ENCODE measurements at regions not wholly inside any gene's neighbourhood (a gene's known extent, or its start where the extent isn't known, plus 50 kb on each side); places are given as distances from the start of the nearest gene placed in this dataset.
"Not testable (repeated sequence)": the region's sequence is repeated elsewhere in the genome, so short reads cannot be mapped to it uniquely, and the experiment has no call there.

- not testable (repeated sequence) for DNase-seq
Measured at GRCh38 chr7:142636107-142636506, 113.2 kb upstream of the PRSS1 start.

- peak; percentile 76 to 88 (median 80) for DNase-seq
Measured at GRCh38 chr7:142632271-142633134, 116.8 kb upstream of the PRSS1 start.

- DNase-seq = no peak
Measured at GRCh38 chr7:142629588-142630260, 119.5 kb upstream of the PRSS1 start.

GRCh38 chr7:142628945-142629344, 120.3 kb upstream of the PRSS1 start:
- no peak for DNase-seq

GRCh38 chr7:142627223-142627622, 122.0 kb upstream of the PRSS1 start:
- not testable (repeated sequence) for DNase-seq

- peak; percentile 79 to 90 (median 89) for DNase-seq
Measured at GRCh38 chr7:142626420-142627035, 122.7 kb upstream of the PRSS1 start.

- not testable (repeated sequence) for DNase-seq
Measured at GRCh38 chr7:142625216-142625615, 124.1 kb upstream of the PRSS1 start.

- DNase-seq = no peak
Measured at GRCh38 chr7:142620402-142620801, 128.9 kb upstream of the PRSS1 start.

- no peak for DNase-seq
Measured at GRCh38 chr7:142618655-142619351, 130.5 kb upstream of the PRSS1 start.

- DNase-seq = no peak
Measured at GRCh38 chr7:142616842-142617241, 132.4 kb upstream of the PRSS1 start.

- DNase-seq = no peak
Measured at GRCh38 chr7:142616121-142616643, 133.1 kb upstream of the PRSS1 start.

- DNase-seq = no peak
Measured at GRCh38 chr7:142615508-142615907, 133.8 kb upstream of the PRSS1 start.

- no peak for DNase-seq
Measured at GRCh38 chr7:142614116-142614515, 135.2 kb upstream of the PRSS1 start.

- no peak for DNase-seq
Measured at GRCh38 chr7:142612237-142612881, 136.9 kb upstream of the PRSS1 start.

- no peak for DNase-seq
Measured at GRCh38 chr7:142611566-142612236, 137.6 kb upstream of the PRSS1 start.

GRCh38 chr7:142608630-142609428, 140.4 kb upstream of the PRSS1 start:
- DNase-seq = peak in 2 of 3 donors; percentile 21 to 37

- peak in 1 of 3 donors; percentile 31 for DNase-seq
Measured at GRCh38 chr7:142607351-142607750, 141.9 kb upstream of the PRSS1 start.

GRCh38 chr7:142606081-142606480, 143.2 kb upstream of the PRSS1 start:
- no peak for DNase-seq

- DNase-seq = no peak
Measured at GRCh38 chr7:142604671-142605070, 144.6 kb upstream of the PRSS1 start.

GRCh38 chr7:142603870-142604448, 145.3 kb upstream of the PRSS1 start:
- DNase-seq = peak; percentile 74 to 79 (median 75)
